ENCODE measurements at regions not wholly inside any gene's neighbourhood (a gene's known extent, or its start where the extent isn't known, plus 50 kb on each side); places are given as distances from the start of the nearest gene placed in this dataset.
"Not testable (repeated sequence)": the region's sequence is repeated elsewhere in the genome, so short reads cannot be mapped to it uniquely, and the experiment has no call there.

GRCh38 chr15:22387691-22388090 is 71.0 kb upstream of the GOLGA6L22 start:
- CTCF ChIA-PET; H3K27me3 ChIP-seq (ENCODE audit: control insufficient read depth, insufficient read depth, low read length); H3K36me3 ChIP-seq (ENCODE audit: control insufficient read depth, insufficient read depth, low read length); DNase-seq (ENCODE audit: low read depth, low spot score); H3K9me3 ChIP-seq (ENCODE audit: control insufficient read depth, insufficient read depth, low read depth, low read length); POLR2A ChIA-PET; intact Hi-C loops (cut with micrococcal nuclease; ENCODE audit: unreplicated experiment); BruUV-seq (replicated peaks); H3K4me1 ChIP-seq (ENCODE audit: control insufficient read depth, insufficient read depth, low read length); H3K4me3 ChIP-seq (ENCODE audit: low read depth in 2 of 2, low read length in 2 of 2); in situ Hi-C loops (cut with HindIII; ENCODE audit: low pct_unique_long_range_greater_than_20kb, low sequenced_read_pairs); ATAC-seq; H3K27ac ChIP-seq (ENCODE audit: low read length): not testable (repeated sequence)

DNA sequence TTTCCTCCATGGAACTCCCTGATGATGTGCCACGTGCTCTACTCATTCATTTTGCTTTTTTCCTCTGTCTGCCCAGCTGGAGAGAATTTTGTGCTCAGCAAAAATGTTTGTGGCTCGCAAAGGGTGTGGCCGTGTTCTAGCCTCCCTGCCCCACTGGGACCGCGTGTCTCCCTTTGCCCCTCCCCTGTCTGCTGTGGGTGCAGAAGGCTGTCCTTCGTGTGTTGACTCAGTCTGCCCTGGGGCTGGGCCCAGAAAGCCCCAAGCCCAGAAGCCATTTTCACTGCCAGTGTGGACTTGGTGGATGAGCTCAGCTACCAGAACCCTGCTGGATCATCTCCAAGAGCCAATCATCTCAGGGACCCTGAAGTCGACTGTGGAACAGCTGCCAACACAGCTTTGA is 70.3 kb upstream of the GOLGA6L22 start:
- H3K36me3 ChIP-seq (ENCODE audit: control insufficient read depth, insufficient read depth, low read length); in situ Hi-C loops (cut with HindIII; ENCODE audit: low pct_unique_long_range_greater_than_20kb, low sequenced_read_pairs); H3K27ac ChIP-seq (ENCODE audit: low read length); ATAC-seq; CTCF ChIA-PET; intact Hi-C loops (cut with micrococcal nuclease; ENCODE audit: unreplicated experiment); BruUV-seq (replicated peaks); H3K4me3 ChIP-seq (ENCODE audit: low read depth in 2 of 2, low read length in 2 of 2); H3K4me1 ChIP-seq (ENCODE audit: control insufficient read depth, insufficient read depth, low read length); POLR2A ChIA-PET; H3K9me3 ChIP-seq (ENCODE audit: control insufficient read depth, insufficient read depth, low read depth, low read length); H3K27me3 ChIP-seq (ENCODE audit: control insufficient read depth, insufficient read depth, low read length); DNase-seq (ENCODE audit: low read depth, low spot score): not testable (repeated sequence)

DNA sequence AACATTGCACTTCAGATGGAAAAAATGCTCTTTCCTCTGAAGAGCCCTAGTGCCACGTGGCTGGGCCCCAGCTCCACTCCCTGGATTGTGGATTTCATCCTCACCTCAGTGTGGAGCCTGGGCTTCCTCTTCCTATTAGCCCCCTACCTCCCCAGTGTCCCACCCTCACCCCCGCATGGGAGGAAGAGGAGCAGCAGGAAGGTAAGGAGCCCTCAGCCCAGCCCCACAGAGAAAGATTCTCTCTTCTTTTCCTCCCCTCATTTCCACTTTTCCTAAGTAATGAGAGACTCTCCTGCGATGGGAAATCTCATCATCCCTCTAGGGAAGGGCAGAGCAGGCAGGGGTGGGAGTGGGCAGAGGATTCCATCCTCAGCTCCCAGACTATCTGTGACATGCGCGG is 57.5 kb upstream of the GOLGA6L22 start:
- DNase-seq (ENCODE audit: low read depth, low spot score), result not testable (repeated sequence)

GRCh38 chr15:22401703-22402102 is 57.0 kb upstream of the GOLGA6L22 start:
- BruUV-seq (replicated peaks); H3K27me3 ChIP-seq (ENCODE audit: control insufficient read depth, insufficient read depth, low read length); H3K36me3 ChIP-seq (ENCODE audit: control insufficient read depth, insufficient read depth, low read length); intact Hi-C loops (cut with micrococcal nuclease; ENCODE audit: unreplicated experiment); POLR2A ChIA-PET; H3K9me3 ChIP-seq (ENCODE audit: control insufficient read depth, insufficient read depth, low read depth, low read length); H3K4me3 ChIP-seq (ENCODE audit: low read depth in 2 of 2, low read length in 2 of 2); in situ Hi-C loops (cut with HindIII; ENCODE audit: low pct_unique_long_range_greater_than_20kb, low sequenced_read_pairs); DNase-seq (ENCODE audit: low read depth, low spot score); H3K4me1 ChIP-seq (ENCODE audit: control insufficient read depth, insufficient read depth, low read length); H3K27ac ChIP-seq (ENCODE audit: low read length); CTCF ChIA-PET: not testable (repeated sequence)
- ATAC-seq, result peak; percentile 33; the same call in 1 of the 2 replicates

More for the DNA sequence above, 57.5 kb upstream of the GOLGA6L22 start:
- H3K4me3 ChIP-seq (ENCODE audit: low read depth in 2 of 2, low read length in 2 of 2); CTCF ChIA-PET; POLR2A ChIA-PET; BruUV-seq (replicated peaks); H3K36me3 ChIP-seq (ENCODE audit: control insufficient read depth, insufficient read depth, low read length); in situ Hi-C loops (cut with HindIII; ENCODE audit: low pct_unique_long_range_greater_than_20kb, low sequenced_read_pairs); H3K9me3 ChIP-seq (ENCODE audit: control insufficient read depth, insufficient read depth, low read depth, low read length); H3K27ac ChIP-seq (ENCODE audit: low read length); H3K27me3 ChIP-seq (ENCODE audit: control insufficient read depth, insufficient read depth, low read length); ATAC-seq; H3K4me1 ChIP-seq (ENCODE audit: control insufficient read depth, insufficient read depth, low read length); intact Hi-C loops (cut with micrococcal nuclease; ENCODE audit: unreplicated experiment): not testable (repeated sequence)

GRCh38 chr15:22405765-22406164 is 52.9 kb upstream of the GOLGA6L22 start:
- CTCF ChIA-PET; H3K36me3 ChIP-seq (ENCODE audit: control insufficient read depth, insufficient read depth, low read length); in situ Hi-C loops (cut with HindIII; ENCODE audit: low pct_unique_long_range_greater_than_20kb, low sequenced_read_pairs); DNase-seq (ENCODE audit: low read depth, low spot score); POLR2A ChIA-PET; H3K27me3 ChIP-seq (ENCODE audit: control insufficient read depth, insufficient read depth, low read length); H3K4me1 ChIP-seq (ENCODE audit: control insufficient read depth, insufficient read depth, low read length); H3K4me3 ChIP-seq (ENCODE audit: low read depth in 2 of 2, low read length in 2 of 2); H3K9me3 ChIP-seq (ENCODE audit: control insufficient read depth, insufficient read depth, low read depth, low read length); BruUV-seq (replicated peaks); H3K27ac ChIP-seq (ENCODE audit: low read length); intact Hi-C loops (cut with micrococcal nuclease; ENCODE audit: unreplicated experiment): not testable (repeated sequence)
- ATAC-seq, result peak; percentile 52; the same call in 1 of the 2 replicates
